ENCODE measurements at regions not wholly inside any gene's neighbourhood (a gene's known extent, or its start where the extent isn't known, plus 50 kb on each side); places are given as distances from the start of the nearest gene placed in this dataset.

DNA sequence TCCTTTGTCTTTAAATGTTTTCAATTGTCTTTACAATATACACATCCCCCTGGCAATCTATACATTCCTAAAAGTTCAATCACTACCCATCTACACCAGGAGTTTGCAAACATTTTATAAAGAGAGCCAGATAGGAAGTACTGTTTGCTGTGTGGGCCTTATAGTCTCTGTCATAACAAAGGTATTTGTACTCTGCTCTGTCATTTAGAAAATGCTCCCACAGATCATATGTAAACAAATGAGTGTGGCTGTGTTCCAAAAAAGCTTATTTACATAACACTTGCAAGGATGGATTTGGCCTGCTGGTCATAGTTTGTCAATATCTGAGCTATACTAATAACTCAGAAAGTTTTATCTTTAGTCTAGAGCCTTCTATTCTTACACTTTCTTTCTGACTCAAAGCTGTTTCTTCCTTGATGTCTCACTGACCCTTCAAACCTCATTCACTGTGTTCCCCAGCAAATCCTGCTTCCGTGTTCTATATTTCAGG is 511.9 kb downstream of the GBE1 start:
- DNase-seq (ENCODE audit: extremely low read depth, low read depth) = no peak
- TF ChIP-seq, protein P1, sequence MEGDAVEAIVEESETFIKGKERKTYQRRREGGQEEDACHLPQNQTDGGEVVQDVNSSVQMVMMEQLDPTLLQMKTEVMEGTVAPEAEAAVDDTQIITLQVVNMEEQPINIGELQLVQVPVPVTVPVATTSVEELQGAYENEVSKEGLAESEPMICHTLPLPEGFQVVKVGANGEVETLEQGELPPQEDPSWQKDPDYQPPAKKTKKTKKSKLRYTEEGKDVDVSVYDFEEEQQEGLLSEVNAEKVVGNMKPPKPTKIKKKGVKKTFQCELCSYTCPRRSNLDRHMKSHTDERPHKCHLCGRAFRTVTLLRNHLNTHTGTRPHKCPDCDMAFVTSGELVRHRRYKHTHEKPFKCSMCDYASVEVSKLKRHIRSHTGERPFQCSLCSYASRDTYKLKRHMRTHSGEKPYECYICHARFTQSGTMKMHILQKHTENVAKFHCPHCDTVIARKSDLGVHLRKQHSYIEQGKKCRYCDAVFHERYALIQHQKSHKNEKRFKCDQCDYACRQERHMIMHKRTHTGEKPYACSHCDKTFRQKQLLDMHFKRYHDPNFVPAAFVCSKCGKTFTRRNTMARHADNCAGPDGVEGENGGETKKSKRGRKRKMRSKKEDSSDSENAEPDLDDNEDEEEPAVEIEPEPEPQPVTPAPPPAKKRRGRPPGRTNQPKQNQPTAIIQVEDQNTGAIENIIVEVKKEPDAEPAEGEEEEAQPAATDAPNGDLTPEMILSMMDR (IDR thresholded peaks at IDR 0.05; ENCODE audit: low read depth, low read length, missing control alignments) = no peak
- no peak overlapping the region for H3K4me3 ChIP-seq (replicated peaks; ENCODE audit: low read depth, low read length)

DNA sequence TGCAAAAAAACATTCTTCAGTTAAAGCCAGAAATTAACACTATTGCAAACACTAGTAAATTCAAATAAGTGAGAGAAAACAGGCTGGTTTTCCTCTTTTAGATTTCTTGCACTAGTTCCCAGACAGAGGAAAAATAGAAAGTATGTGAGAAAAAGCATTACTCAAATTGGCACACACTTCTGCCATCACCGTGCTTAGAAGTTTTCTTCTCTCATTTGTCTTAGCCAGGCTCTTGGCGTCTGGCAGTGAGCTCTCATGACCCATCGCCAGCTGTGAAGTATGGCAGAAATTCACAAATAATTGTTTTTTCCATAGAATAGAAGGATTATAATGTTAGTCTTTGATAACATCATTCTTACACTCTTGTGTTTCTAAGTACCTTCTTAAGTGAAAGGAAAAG is 515.9 kb downstream of the GBE1 start:
- TF ChIP-seq, protein P1 (IDR thresholded peaks at IDR 0.05; ENCODE audit: low read depth, low read length, missing control alignments) = no peak
- H3K4me3 ChIP-seq (replicated peaks; ENCODE audit: low read depth, low read length) = no peak overlapping the region
- no peak for DNase-seq (ENCODE audit: extremely low read depth, low read depth)

DNA sequence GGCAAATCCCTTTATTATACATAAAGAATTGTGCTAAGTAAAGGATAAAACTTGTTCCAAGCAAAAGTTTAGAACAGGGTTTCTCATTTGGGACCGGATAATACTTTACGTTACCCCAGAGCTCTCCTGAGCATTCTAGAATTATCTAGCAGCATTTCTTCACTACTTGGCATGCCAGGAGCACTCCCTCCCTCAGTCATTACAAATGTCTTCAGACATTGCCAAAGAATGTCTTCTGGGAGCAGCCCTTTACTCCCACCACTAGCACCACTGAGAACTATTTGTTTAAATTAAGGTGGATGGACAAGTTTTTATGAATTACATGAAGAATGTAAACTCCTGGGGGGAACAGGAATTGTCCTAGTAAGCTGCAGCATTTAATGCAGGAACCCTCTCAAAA is 516.4 kb downstream of the GBE1 start:
- no peak for DNase-seq (ENCODE audit: extremely low read depth, low read depth)
- H3K4me3 ChIP-seq (replicated peaks; ENCODE audit: low read depth, low read length) = no peak overlapping the region
- TF ChIP-seq, protein P1 (IDR thresholded peaks at IDR 0.05; ENCODE audit: low read depth, low read length, missing control alignments) = no peak

DNA sequence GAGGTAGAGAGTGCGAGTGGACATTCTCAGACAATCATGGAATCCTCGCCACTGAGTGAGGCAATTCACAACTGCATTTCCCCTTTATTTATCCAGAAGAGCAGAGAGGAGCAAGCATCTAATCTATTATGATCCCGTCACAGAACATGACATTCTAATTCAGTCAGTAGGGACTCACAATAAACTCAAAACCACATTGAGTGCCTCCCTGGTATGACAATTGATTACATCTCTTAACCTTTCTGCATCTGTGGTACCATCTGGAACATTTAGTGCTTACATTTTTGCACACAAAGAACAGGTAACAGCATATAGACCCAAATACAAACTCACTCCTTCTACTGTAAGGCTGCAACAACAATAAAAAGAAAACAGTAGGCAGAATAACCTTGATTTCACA is 517.2 kb downstream of the GBE1 start:
- no peak for DNase-seq (ENCODE audit: extremely low read depth, low read depth)
- TF ChIP-seq, protein P1 (IDR thresholded peaks at IDR 0.05; ENCODE audit: low read depth, low read length, missing control alignments) = no peak

DNA sequence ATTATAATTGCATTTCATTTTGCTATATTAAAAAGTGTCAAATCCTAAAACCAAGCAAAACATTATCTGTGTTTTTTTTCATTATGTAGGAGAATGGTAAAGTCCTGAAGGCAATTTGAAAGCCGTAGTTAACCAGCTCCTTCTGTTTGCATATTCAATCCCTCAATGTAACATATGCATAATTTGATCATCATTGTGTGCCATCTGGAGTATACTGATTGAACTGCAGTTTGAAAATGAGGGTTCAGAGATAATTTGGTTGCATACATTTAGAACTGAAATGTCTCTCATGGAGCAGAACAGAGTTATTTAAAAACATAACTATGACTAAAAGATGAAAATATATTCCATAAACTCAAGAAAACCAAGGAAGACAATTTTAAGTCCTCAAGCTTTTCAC is 518.6 kb downstream of the GBE1 start:
- no peak for DNase-seq (ENCODE audit: extremely low read depth, low read depth)
- TF ChIP-seq, protein P1 (IDR thresholded peaks at IDR 0.05; ENCODE audit: low read depth, low read length, missing control alignments) = peak; percentile 10
- H3K4me3 ChIP-seq (replicated peaks; ENCODE audit: low read depth, low read length) = no peak overlapping the region

More for the DNA sequence above, 517.2 kb downstream of the GBE1 start:
- no peak overlapping the region for H3K4me3 ChIP-seq (replicated peaks; ENCODE audit: low read depth, low read length)

DNA sequence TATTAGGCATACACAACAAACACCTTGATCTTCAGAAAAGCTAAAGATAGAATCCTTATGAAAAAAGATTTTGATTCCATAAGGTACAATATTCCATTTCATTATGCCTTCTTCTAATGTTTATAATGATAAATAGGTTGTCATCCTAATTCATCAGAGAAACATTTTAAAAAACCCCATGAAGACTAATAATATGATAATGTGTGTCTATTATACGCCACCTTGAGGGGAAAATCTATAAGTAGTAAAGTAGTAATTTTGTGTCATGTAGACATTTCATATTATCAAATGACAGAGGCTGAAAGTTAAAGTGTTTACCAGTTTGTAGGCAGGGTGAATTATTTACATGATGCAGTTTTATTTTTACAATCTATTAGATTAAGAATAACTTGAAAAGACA is 524.3 kb downstream of the GBE1 start:
- no peak for DNase-seq (ENCODE audit: extremely low read depth, low read depth)
- H3K4me3 ChIP-seq (replicated peaks; ENCODE audit: low read depth, low read length) = no peak overlapping the region
- TF ChIP-seq, protein P1 (IDR thresholded peaks at IDR 0.05; ENCODE audit: low read depth, low read length, missing control alignments) = no peak

DNA sequence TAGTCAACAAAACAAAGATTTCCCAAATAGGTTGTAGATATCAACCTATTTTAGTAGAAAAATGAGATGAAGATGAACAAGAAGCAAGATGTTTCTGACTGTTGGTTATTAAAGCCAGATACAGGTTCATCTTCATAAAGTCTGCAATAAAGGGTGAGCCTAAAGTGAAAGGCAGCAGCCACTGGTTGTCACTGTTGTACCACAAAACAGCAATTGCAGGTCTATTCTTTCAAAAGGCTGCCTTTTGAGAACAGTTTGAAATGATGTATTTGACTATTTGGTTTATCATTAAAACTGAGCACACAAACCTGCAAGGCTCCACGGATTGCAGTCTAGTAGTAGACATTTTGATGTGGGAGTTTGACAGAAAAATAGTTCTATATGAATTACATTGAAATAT is 543.4 kb downstream of the GBE1 start:
- DNase-seq (ENCODE audit: extremely low read depth, low read depth) = no peak
- TF ChIP-seq, protein P1 (IDR thresholded peaks at IDR 0.05; ENCODE audit: low read depth, low read length, missing control alignments) = no peak
- H3K4me3 ChIP-seq (replicated peaks; ENCODE audit: low read depth, low read length) = no peak overlapping the region
